ENCODE measurements at regions not wholly inside any gene's neighbourhood (a gene's known extent, or its start where the extent isn't known, plus 50 kb on each side); places are given as distances from the start of the nearest gene placed in this dataset.

- H3K27ac ChIP-seq = no peak overlapping the region
- no peaks in the 10 kb centered on the region for H3K27me3 ChIP-seq
- H3K36me3 ChIP-seq = no peaks in the 10 kb centered on the region
- ATAC-seq = peak; percentile 94 to 98 (median 96)
- WGBS, 4 donors = 22 to 43% (median 24%) methylated on average over 4 of the region's 4 CpGs
- H3K4me1 ChIP-seq = peaks cover 0 to 10% (median 0%) of the 10 kb centered on the region in 12 donors
- no peak overlapping the region for H3K4me3 ChIP-seq
- DNase-seq = peak in 4 of 5 donors; percentile 40 to 61 (median 44)
- peak in 3 of 12 donors; percentile 7 to 26 (median 24) for TF ChIP-seq CTCF (IDR thresholded peaks at IDR 0.05)
- TF ChIP-seq POLR2A (IDR thresholded peaks at IDR 0.05) = no peak
- intact Hi-C loops (cut with DNase I) = loop anchor here in 1 of 10 donors (2.0 kb wide), 1 partner anchor 62 kb away; no protein-coding TSS in a partner anchor
- H3K9me3 ChIP-seq = peaks cover 0 to 6% (median 0%) of the 10 kb centered on the region in 12 donors
These were observed 184.4 kb downstream of the SUDS3 start for GRCh38 chr12:118560733-118561132.

- intact Hi-C loops (cut with DNase I) = no loop called here
- no peaks in the 10 kb centered on the region for H3K36me3 ChIP-seq
- peak overlapping the region in 1 of 12 donors; percentile 33 for H3K27ac ChIP-seq
- H3K27me3 ChIP-seq = no peaks in the 10 kb centered on the region
- DNase-seq (no peak), ATAC-seq (peak; percentile 66 to 75 (median 70))
- H3K9me3 ChIP-seq = peaks cover 0 to 20% (median 0%) of the 10 kb centered on the region in 12 donors
- no peak overlapping the region for H3K4me3 ChIP-seq
- 61 to 69% (median 62%) methylated on average over 5 of the region's 5 CpGs for WGBS, 4 donors
- TF ChIP-seq POLR2A (IDR thresholded peaks at IDR 0.05) = no peak
- TF ChIP-seq CTCF (IDR thresholded peaks at IDR 0.05) = no peak
- peaks cover 0 to 4% (median 0%) of the 10 kb centered on the region in 12 donors for H3K4me1 ChIP-seq
These were observed 195.4 kb downstream of the SUDS3 start for GRCh38 chr12:118571730-118572129.

GRCh38 chr12:118574288-118574687, 197.9 kb downstream of the SUDS3 start:
- WGBS, 4 donors = 78 to 82% (median 79%) methylated on average over 3 of the region's 3 CpGs
- intact Hi-C loops (cut with DNase I) = no loop called here
- TF ChIP-seq POLR2A (IDR thresholded peaks at IDR 0.05) (no peak), CTCF (IDR thresholded peaks at IDR 0.05) (no peak)
- Histone ChIP-seq H3K27ac (no peak overlapping the region), H3K27me3 (no peaks in the 10 kb centered on the region), H3K36me3 (no peaks in the 10 kb centered on the region), H3K9me3 (peaks cover 0 to 15% (median 0%) of the 10 kb centered on the region in 12 donors), H3K4me1 (peaks cover 0 to 4% (median 0%) of the 10 kb centered on the region in 12 donors), H3K4me3 (no peak overlapping the region)
- no peak for DNase-seq
- ATAC-seq = no peak

GRCh38 chr12:118575730-118576129, 199.4 kb downstream of the SUDS3 start:
- H3K27me3 ChIP-seq = no peaks in the 10 kb centered on the region
- H3K4me1 ChIP-seq = peaks cover 0 to 4% (median 0%) of the 10 kb centered on the region in 12 donors
- intact Hi-C loops (cut with DNase I) = no loop called here
- 74 to 83% (median 78%) methylated on average over 2 of the region's 2 CpGs for WGBS, 4 donors
- TF ChIP-seq POLR2A (IDR thresholded peaks at IDR 0.05) (no peak), CTCF (IDR thresholded peaks at IDR 0.05) (no peak)
- ATAC-seq (no peak), DNase-seq (no peak)
- peaks cover 0 to 8% (median 0%) of the 10 kb centered on the region in 12 donors for H3K9me3 ChIP-seq
- no peak overlapping the region for H3K27ac ChIP-seq
- no peak overlapping the region for H3K4me3 ChIP-seq
- no peaks in the 10 kb centered on the region for H3K36me3 ChIP-seq
